ENCODE measurements at regions not wholly inside any gene's neighbourhood (a gene's known extent, or its start where the extent isn't known, plus 50 kb on each side); places are given as distances from the start of the nearest gene placed in this dataset.

- no peak for DNase-seq
These were observed 80.8 kb upstream of the FUCA2 start for GRCh38 chr6:143592335-143592734.

GRCh38 chr6:143591441-143591840, 79.9 kb upstream of the FUCA2 start:
- DNase-seq = no peak

GRCh38 chr6:143589162-143589561, 77.6 kb upstream of the FUCA2 start:
- no peak for DNase-seq

GRCh38 chr6:143586557-143586956, 75.0 kb upstream of the FUCA2 start:
- DNase-seq = no peak

GRCh38 chr6:143585716-143586115, 74.2 kb upstream of the FUCA2 start:
- no peak for DNase-seq

GRCh38 chr6:143585241-143585640, 73.7 kb upstream of the FUCA2 start:
- no peak for DNase-seq

- no peak for DNase-seq
These were observed 72.2 kb upstream of the FUCA2 start for GRCh38 chr6:143583542-143584327.

- no peak for DNase-seq
These were observed 70.4 kb upstream of the FUCA2 start for GRCh38 chr6:143581835-143582480.

- DNase-seq = no peak
These were observed 68.2 kb upstream of the FUCA2 start for GRCh38 chr6:143579703-143580102.

GRCh38 chr6:143578054-143578453, 66.5 kb upstream of the FUCA2 start:
- DNase-seq = no peak

- no peak for DNase-seq
These were observed 64.4 kb upstream of the FUCA2 start for GRCh38 chr6:143575901-143576426.

GRCh38 chr6:143575440-143575839, 63.9 kb upstream of the FUCA2 start:
- DNase-seq = peak; percentile 77

GRCh38 chr6:143570147-143570853, 58.8 kb upstream of the FUCA2 start:
- no peak for DNase-seq

GRCh38 chr6:143569040-143569439, 57.5 kb upstream of the FUCA2 start:
- DNase-seq = no peak

GRCh38 chr6:143564484-143565017, 53.0 kb upstream of the FUCA2 start:
- DNase-seq = no peak

GRCh38 chr6:143562143-143562542, 50.6 kb upstream of the FUCA2 start:
- no peak for DNase-seq
